ENCODE measurements at regions not wholly inside any gene's neighbourhood (a gene's known extent, or its start where the extent isn't known, plus 50 kb on each side); places are given as distances from the start of the nearest gene placed in this dataset.

DNA sequence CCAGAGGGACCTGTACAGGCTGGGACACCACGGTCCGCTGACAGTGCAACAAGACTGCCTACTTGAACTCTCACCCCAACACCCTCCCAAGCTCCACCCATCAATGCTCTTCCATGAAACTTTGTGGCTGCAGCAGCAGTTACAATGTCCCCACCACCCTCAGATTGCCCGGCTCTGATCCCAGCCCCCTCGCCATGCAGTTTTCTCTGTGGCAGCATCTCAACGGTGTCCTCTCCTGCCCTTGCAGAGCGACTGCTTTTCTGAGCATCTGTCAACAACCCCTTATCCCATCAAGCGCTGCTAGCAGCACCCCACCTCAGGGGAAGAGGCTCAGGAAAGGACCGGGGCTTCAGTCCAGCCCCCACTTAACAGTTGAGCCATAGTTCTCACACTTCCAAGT lies 137.1 kb upstream of the NDUFV2 start:
- CTCF ChIA-PET, result no interaction called here
- TF ChIP-seq, protein P1, sequence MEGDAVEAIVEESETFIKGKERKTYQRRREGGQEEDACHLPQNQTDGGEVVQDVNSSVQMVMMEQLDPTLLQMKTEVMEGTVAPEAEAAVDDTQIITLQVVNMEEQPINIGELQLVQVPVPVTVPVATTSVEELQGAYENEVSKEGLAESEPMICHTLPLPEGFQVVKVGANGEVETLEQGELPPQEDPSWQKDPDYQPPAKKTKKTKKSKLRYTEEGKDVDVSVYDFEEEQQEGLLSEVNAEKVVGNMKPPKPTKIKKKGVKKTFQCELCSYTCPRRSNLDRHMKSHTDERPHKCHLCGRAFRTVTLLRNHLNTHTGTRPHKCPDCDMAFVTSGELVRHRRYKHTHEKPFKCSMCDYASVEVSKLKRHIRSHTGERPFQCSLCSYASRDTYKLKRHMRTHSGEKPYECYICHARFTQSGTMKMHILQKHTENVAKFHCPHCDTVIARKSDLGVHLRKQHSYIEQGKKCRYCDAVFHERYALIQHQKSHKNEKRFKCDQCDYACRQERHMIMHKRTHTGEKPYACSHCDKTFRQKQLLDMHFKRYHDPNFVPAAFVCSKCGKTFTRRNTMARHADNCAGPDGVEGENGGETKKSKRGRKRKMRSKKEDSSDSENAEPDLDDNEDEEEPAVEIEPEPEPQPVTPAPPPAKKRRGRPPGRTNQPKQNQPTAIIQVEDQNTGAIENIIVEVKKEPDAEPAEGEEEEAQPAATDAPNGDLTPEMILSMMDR (IDR thresholded peaks at IDR 0.05; ENCODE audit: low read depth, low read length), result no peak
- POLR2A ChIA-PET, result no interaction called here

DNA sequence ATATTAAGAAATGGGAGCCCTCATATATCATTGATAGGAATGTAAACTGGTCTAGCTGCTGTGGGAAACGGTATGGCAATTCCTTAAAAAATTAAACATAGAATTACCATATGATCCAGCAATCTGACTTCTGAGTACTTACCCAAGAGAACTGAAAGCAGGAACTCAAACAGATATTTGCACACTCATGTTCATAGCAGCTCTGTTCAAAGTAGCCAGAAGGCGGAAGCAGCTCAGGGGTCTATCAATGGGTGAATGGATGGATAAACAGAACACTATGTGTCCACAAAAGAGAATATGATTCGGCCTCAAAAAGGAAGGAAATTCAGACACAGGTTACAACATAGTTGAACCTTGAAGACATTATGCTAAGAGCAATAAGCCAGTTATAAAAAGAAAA lies 135.7 kb upstream of the NDUFV2 start:
- no peaks in the 10 kb centered on the region for H3K27me3 ChIP-seq (ENCODE audit: control insufficient read depth, insufficient read depth, low read length)
- DNase-seq (ENCODE audit: low read depth, low spot score), result no peak
- no peak overlapping the region for H3K4me3 ChIP-seq (ENCODE audit: low read depth, low read length)
- TF ChIP-seq, protein P1 (IDR thresholded peaks at IDR 0.05; ENCODE audit: low read depth, low read length), result no peak
- H3K27ac ChIP-seq (ENCODE audit: low read depth, low read length), result no peak overlapping the region
- ChIA-PET POLR2A (no interaction called here), CTCF (no interaction called here)
- H3K9me3 ChIP-seq (ENCODE audit: control insufficient read depth, insufficient read depth, low read length), result peaks cover 4% of the 10 kb centered on the region

More for the DNA sequence above, 137.1 kb upstream of the NDUFV2 start:
- H3K27me3 ChIP-seq (ENCODE audit: control insufficient read depth, insufficient read depth, low read length), result no peaks in the 10 kb centered on the region
- H3K9me3 ChIP-seq (ENCODE audit: control insufficient read depth, insufficient read depth, low read length), result peaks cover 4% of the 10 kb centered on the region
- DNase-seq (ENCODE audit: low read depth, low spot score), result no peak
- H3K4me3 ChIP-seq (ENCODE audit: low read depth, low read length), result no peak overlapping the region
- H3K27ac ChIP-seq (ENCODE audit: low read depth, low read length), result no peak overlapping the region

DNA sequence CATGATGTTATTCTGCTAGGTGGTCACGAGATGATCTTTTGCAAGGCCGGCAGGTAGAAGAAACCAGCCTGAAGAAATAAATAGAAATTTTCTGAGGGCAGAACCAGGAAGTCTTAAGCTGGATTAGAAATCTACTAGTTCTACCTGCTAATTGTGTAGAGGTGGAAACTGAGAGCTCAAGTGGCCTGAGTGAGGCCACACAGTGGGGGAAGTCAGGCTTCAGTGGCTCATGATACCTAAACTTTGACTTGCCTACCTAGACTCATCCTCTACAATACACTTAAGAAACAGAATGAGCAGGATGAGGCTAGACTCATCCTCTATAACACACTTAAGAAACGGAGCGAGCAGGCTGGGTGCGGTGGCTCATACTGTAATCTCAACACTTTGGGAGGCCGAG lies 134.9 kb upstream of the NDUFV2 start:
- DNase-seq (ENCODE audit: low read depth, low spot score), result no peak
- no peaks in the 10 kb centered on the region for H3K27me3 ChIP-seq (ENCODE audit: control insufficient read depth, insufficient read depth, low read length)
- peaks cover 4% of the 10 kb centered on the region for H3K9me3 ChIP-seq (ENCODE audit: control insufficient read depth, insufficient read depth, low read length)
- CTCF ChIA-PET, result no interaction called here
- POLR2A ChIA-PET, result no interaction called here
- no peak overlapping the region for H3K27ac ChIP-seq (ENCODE audit: low read depth, low read length)
- no peak overlapping the region for H3K4me3 ChIP-seq (ENCODE audit: low read depth, low read length)
- TF ChIP-seq, protein P1 (IDR thresholded peaks at IDR 0.05; ENCODE audit: low read depth, low read length), result no peak

DNA sequence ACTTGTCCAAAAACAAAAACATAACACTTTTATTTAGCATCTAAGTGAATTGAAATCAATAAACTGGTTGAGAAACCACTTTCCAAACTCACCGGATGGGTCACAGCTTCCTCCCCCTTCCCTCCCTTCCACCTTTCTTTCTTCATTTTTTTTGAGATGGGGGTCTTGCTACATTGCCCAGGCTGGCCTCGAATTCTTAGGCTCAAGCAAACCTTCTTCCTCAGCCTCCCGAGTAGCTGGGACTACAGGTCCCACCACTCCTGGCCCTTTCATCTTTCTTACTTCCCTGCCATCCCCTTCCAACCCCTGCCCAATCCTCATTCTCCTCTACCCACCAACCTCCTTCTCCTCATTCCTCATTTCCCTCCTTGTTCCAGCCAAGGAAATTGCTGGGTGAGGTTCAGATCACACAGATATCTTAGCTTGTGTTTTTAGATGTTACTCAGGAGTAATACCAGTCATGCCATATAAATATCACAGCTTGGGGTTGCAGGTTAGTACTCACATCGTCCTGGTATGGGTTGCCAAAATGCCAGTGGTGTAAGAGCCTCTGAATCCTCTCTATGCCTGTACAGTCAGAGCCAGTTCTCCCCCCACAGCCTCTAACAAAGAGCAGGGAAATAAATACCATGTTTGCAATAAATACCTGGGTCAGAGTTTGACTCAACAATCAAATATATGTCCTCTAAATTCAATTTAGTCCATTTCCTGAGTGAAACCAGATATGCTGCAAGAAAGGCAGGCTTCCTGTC lies 132.7 kb upstream of the NDUFV2 start:
- H3K27ac ChIP-seq (ENCODE audit: low read depth, low read length), result no peak overlapping the region
- CTCF ChIA-PET, result no interaction called here
- DNase-seq (ENCODE audit: low read depth, low spot score), result no peak
- H3K4me3 ChIP-seq (ENCODE audit: low read depth, low read length), result no peak overlapping the region
- POLR2A ChIA-PET, result no interaction called here
- TF ChIP-seq, protein P1 (IDR thresholded peaks at IDR 0.05; ENCODE audit: low read depth, low read length), result no peak
- H3K27me3 ChIP-seq (ENCODE audit: control insufficient read depth, insufficient read depth, low read length), result no peaks in the 10 kb centered on the region
- peaks cover 4% of the 10 kb centered on the region for H3K9me3 ChIP-seq (ENCODE audit: control insufficient read depth, insufficient read depth, low read length)

DNA sequence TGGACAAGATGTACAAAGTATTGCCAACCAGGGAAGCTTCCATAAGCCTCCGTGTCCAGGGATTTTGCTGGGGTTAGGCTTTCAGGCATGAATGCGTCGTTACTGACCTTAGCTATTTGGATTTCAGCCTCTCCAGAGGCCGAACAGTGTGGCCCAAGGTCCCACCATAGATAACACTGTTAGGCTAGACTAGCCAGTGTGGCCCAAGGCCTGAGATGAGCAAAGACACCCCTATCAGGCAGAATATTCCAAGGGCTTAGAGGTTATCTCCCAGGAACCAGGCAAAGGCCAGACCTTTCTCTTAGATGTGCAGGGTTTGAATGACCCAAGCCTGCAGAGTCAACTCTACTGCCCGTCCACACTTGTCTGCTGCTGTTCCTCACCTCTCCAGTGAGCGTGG lies 131.7 kb upstream of the NDUFV2 start:
- DNase-seq (ENCODE audit: low read depth, low spot score), result no peak
- TF ChIP-seq, protein P1 (IDR thresholded peaks at IDR 0.05; ENCODE audit: low read depth, low read length), result no peak
- CTCF ChIA-PET, result no interaction called here
- no peak overlapping the region for H3K27ac ChIP-seq (ENCODE audit: low read depth, low read length)
- peaks cover 4% of the 10 kb centered on the region for H3K9me3 ChIP-seq (ENCODE audit: control insufficient read depth, insufficient read depth, low read length)
- H3K27me3 ChIP-seq (ENCODE audit: control insufficient read depth, insufficient read depth, low read length), result no peaks in the 10 kb centered on the region
- POLR2A ChIA-PET, result no interaction called here
- H3K4me3 ChIP-seq (ENCODE audit: low read depth, low read length), result no peak overlapping the region
